Loucy (cell line): ENCODE measurements at regions not wholly inside any gene's neighbourhood (a gene's known extent, or its start where the extent isn't known, plus 50 kb on each side); places are given as distances from the start of the nearest gene placed in this dataset.
"Not testable (repeated sequence)": the region's sequence is repeated elsewhere in the genome, so short reads cannot be mapped to it uniquely, and the experiment has no call there.

ENCODE experiments used
- H2AFZ ChIP-seq: fragments of 200-600 bp; sonication (generic); 2 replicates; pipeline ENCODE4 v1.6.0; 2016; ENCODE audit warnings: antibody characterized with exemption, mild to moderate bottlenecking, low read length, moderate library complexity
- H3F3A ChIP-seq: fragments of 200-600 bp; 2 replicates; pipeline ENCODE4 v1.6.0; 2016; ENCODE audit warnings: antibody characterized with exemption, low read depth, mild to moderate bottlenecking
- H3K27me3 ChIP-seq: fragments of 200-600 bp; sonication (generic); 2 replicates; pipeline ENCODE4 v1.6.1; 2014; ENCODE audit warnings: low read length, mild to moderate bottlenecking; ENCODE audit not compliant: insufficient read depth, poor library complexity, severe bottlenecking
- H3K36me3 ChIP-seq: fragments of 200-600 bp; sonication (generic); 2 replicates; pipeline ENCODE4 v1.6.1; 2016; ENCODE audit warnings: low read length; ENCODE audit not compliant: insufficient read depth
- H3K4me1 ChIP-seq: fragments of 200-600 bp; sonication (generic); 2 replicates; pipeline ENCODE4 v1.5.1; 2014; ENCODE audit warnings: low read length, mild to moderate bottlenecking; ENCODE audit not compliant: insufficient read depth, poor library complexity, severe bottlenecking
- H3K4me2 ChIP-seq: fragments of 200-600 bp; sonication (generic); 2 replicates; pipeline ENCODE4 v1.6.0; 2014; ENCODE audit warnings: antibody characterized with exemption, low read length, low read depth, mild to moderate bottlenecking; ENCODE audit not compliant: poor library complexity, severe bottlenecking
- H3K4me3 ChIP-seq: fragments of 200-600 bp; sonication (generic); 2 replicates; pipeline ENCODE4 v1.5.1; 2014; ENCODE audit warnings: low read length, mild to moderate bottlenecking, mixed read lengths; ENCODE audit not compliant: poor library complexity, severe bottlenecking
- H3K79me2 ChIP-seq: fragments of 200-600 bp; sonication (generic); 2 replicates; pipeline ENCODE4 v1.6.1; 2014; ENCODE audit warnings: low read length; ENCODE audit not compliant: insufficient read depth
- H3K9ac ChIP-seq: fragments of 200-600 bp; sonication (generic); 2 replicates; pipeline ENCODE4 v1.6.0; 2014; ENCODE audit warnings: mild to moderate bottlenecking, low read depth, low read length, moderate library complexity; ENCODE audit not compliant: poor library complexity, severe bottlenecking
- H3K9me2 ChIP-seq: fragments of 200-600 bp; sonication (generic); replicated peaks from 2 replicates; pipeline ENCODE4 v1.6.1; 2016; ENCODE audit warnings: low read depth, low read length, mixed read lengths
- H3K9me3 ChIP-seq: fragments of 200-600 bp; sonication (generic); 2 replicates; pipeline ENCODE4 v1.6.1; 2014; ENCODE audit warnings: mild to moderate bottlenecking, antibody characterized with exemption, low read length, low read depth; ENCODE audit not compliant: insufficient read depth
- H4K20me1 ChIP-seq: fragments of 200-600 bp; sonication (generic); 2 replicates; pipeline ENCODE4 v1.6.0; 2014; ENCODE audit warnings: antibody characterized with exemption, low read length, mild to moderate bottlenecking; ENCODE audit not compliant: insufficient read depth, poor library complexity, severe bottlenecking
- EZH2phosphoT487 ChIP-seq: fragments of 200-600 bp; IDR thresholded peaks from 2 replicates; pipeline ENCODE4 v1.6.1; 2018; ENCODE audit warnings: antibody characterized with exemption, mild to moderate bottlenecking, moderate library complexity, borderline replicate concordance
- TF ChIP-seq, protein P1 (sequence below): fragments of 200-600 bp; sonication (generic); conservative IDR thresholded peaks from 2 replicates; pipeline ENCODE4 v1.5.1; 2014; ENCODE audit warnings: mild to moderate bottlenecking, antibody characterized with exemption, low read length

DNA sequence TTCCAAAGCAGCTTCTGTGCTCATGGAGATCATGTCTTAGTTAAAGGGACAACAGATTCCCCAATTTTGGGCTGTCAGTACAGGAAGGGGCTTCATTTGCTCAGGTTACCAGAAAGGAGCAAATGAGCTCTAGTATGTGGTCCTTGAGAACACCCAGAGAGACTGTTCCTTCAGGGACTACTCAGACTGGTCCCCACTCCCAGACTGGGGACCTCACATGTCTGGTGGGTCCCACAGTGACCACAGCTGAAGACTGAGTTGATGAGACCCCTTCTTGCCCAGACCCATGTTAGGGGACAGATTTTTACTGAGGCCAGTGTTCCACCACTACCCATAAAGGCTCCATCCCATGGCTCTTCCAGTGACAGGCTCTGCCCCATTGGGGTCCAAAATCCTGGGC is 1695.2 kb downstream of the TP53TG3F start:
- Histone ChIP-seq H3K9ac (no peak overlapping the region), H2AFZ (no peak overlapping the region), H3K9me2 (no peaks in the 10 kb centered on the region), H3K4me3 (no peak overlapping the region), H3K79me2 (no peaks in the 10 kb centered on the region), H4K20me1 (no peaks in the 10 kb centered on the region), H3K4me1 (no peaks in the 10 kb centered on the region), H3K27me3 (no peaks in the 10 kb centered on the region), H3K9me3 (peaks cover 8% of the 10 kb centered on the region; the same call in 1 of the 2 replicates), H3F3A (no peaks in the 10 kb centered on the region), H3K4me2 (no peak overlapping the region), H3K36me3 (no peaks in the 10 kb centered on the region)
- TF ChIP-seq EZH2phosphoT487, result no peak
- TF ChIP-seq, protein P1, sequence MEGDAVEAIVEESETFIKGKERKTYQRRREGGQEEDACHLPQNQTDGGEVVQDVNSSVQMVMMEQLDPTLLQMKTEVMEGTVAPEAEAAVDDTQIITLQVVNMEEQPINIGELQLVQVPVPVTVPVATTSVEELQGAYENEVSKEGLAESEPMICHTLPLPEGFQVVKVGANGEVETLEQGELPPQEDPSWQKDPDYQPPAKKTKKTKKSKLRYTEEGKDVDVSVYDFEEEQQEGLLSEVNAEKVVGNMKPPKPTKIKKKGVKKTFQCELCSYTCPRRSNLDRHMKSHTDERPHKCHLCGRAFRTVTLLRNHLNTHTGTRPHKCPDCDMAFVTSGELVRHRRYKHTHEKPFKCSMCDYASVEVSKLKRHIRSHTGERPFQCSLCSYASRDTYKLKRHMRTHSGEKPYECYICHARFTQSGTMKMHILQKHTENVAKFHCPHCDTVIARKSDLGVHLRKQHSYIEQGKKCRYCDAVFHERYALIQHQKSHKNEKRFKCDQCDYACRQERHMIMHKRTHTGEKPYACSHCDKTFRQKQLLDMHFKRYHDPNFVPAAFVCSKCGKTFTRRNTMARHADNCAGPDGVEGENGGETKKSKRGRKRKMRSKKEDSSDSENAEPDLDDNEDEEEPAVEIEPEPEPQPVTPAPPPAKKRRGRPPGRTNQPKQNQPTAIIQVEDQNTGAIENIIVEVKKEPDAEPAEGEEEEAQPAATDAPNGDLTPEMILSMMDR, result no peak

DNA sequence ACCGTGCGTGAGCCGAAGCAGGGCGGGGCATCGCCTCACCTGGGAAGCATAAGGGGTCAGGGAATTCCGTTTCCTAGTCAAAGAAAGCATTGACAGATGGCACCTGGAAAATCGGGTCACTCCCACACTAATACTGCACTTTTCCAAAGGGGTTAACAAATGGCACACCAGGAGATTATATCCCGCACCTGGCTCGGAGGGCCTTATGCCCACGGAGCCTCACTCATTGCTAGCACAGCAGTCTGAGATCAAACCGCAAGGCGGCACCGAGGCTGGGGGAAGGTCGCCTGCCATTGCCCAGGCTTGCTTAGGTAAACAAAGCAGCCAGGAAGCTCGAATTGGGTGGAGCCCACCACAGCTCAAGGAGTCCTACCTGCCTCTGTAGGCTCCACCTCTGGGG is 1698.1 kb downstream of the TP53TG3F start:
- not testable (repeated sequence) for H3K36me3 ChIP-seq, H3K9me3 ChIP-seq, H3K4me3 ChIP-seq, H2AFZ ChIP-seq, H4K20me1 ChIP-seq, H3K4me2 ChIP-seq, H3F3A ChIP-seq, H3K9me2 ChIP-seq, H3K27me3 ChIP-seq, H3K79me2 ChIP-seq, H3K9ac ChIP-seq, H3K4me1 ChIP-seq

DNA sequence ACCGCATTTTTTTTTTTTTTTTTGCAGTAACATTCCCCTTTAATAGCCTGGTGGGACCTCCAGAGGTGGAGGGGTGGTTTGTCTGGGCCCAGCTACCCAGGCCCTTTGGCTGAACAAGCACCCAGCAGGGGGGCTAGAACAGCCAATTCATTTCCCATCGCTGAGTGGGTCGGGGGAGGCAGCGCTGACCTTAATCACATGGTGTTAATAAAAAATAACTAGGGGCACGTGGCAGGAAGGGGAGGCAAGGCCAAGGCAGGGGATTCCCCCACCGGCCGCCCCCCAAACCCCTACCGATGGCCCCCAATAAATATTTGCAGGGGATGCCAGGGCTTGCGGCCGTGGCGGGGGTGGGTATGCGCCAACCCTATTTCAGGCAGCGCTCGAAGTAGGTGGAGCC is 1709.9 kb downstream of the TP53TG3F start:
- not testable (repeated sequence) for H3K9me3 ChIP-seq, H3K4me1 ChIP-seq, H3K9me2 ChIP-seq, H3K4me2 ChIP-seq, H3K36me3 ChIP-seq, H4K20me1 ChIP-seq, H2AFZ ChIP-seq, H3K4me3 ChIP-seq, H3K79me2 ChIP-seq, H3K27me3 ChIP-seq, H3K9ac ChIP-seq, H3F3A ChIP-seq

DNA sequence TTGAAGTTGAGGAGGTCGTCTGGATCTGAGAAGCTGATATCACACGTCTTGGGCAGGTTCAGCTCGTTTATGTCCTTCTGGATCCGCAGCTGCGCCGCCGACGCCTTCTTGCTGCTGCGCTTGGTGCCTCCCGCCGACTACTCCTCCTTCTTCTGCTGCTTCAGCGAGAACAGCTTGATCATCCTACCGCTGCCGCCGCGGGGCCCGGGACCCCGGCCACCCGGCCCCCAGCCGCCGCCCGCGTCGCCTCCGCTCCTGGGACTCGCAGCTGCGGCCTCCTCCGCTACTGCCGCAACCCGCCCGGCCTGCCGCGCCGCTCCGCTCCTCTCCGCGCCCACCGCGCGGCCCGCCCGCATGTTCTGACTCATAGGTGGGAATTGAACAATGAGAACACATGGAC is 1710.6 kb downstream of the TP53TG3F start:
- not testable (repeated sequence) for H3K36me3 ChIP-seq, H2AFZ ChIP-seq, H4K20me1 ChIP-seq, H3K79me2 ChIP-seq, H3K27me3 ChIP-seq, H3F3A ChIP-seq, H3K4me2 ChIP-seq, H3K4me1 ChIP-seq, H3K9me3 ChIP-seq, H3K9me2 ChIP-seq, H3K9ac ChIP-seq, H3K4me3 ChIP-seq

DNA sequence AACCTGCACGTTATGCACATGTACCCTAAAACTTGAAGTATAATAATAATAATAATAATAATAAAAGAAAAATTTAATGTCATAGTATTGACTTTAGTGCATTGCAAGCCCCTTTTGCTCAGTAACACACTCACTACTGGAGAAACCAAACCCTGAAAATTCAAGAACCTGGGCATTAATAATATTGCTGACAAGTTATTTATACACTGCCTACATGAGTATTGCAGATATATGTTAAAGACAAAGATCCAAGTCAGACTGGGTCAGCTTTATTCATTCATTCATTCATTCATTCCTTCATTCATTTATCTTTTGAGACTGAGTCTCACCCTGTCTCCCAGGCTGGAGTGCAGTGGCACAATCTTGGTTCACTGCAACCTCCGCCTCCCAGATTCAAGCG is 1711.2 kb downstream of the TP53TG3F start:
- no peak overlapping the region for H3K4me3 ChIP-seq
- H3K4me1 ChIP-seq, result no peaks in the 10 kb centered on the region
- H3K9ac ChIP-seq, result no peak overlapping the region
- no peaks in the 10 kb centered on the region for H3K9me2 ChIP-seq
- no peaks in the 10 kb centered on the region for H3K27me3 ChIP-seq
- TF ChIP-seq EZH2phosphoT487, result no peak
- TF ChIP-seq, protein P1, result no peak
- no peak overlapping the region for H2AFZ ChIP-seq
- H3K79me2 ChIP-seq, result no peaks in the 10 kb centered on the region
- H3F3A ChIP-seq, result no peaks in the 10 kb centered on the region
- H3K36me3 ChIP-seq, result no peaks in the 10 kb centered on the region
- no peaks in the 10 kb centered on the region for H3K9me3 ChIP-seq
- H3K4me2 ChIP-seq, result no peak overlapping the region
- H4K20me1 ChIP-seq, result no peaks in the 10 kb centered on the region
